Spleen (tissue), 7 donors: ENCODE measurements at regions not wholly inside any gene's neighbourhood (a gene's known extent, or its start where the extent isn't known, plus 50 kb on each side); places are given as distances from the start of the nearest gene placed in this dataset.

Experiments
- CTCF ChIP-seq, 11 experiments: fragments of 200-600 bp in 7 of 11; fragments of 450-650 bp in 4 of 11; sonication (generic) in 4 of 11; IDR thresholded peaks in 8 of 11; conservative IDR thresholded peaks in 3 of 11; 1 replicate in 7 of 11; 2 replicates in 4 of 11; pipeline versions ENCODE4 v1.4.0 to v1.8.0; 2016 to 2021; ENCODE audit warnings: antibody characterized with exemption in 11 of 11, inconsistent platforms in 4 of 11, mild to moderate bottlenecking in 1 of 11
- POLR2A ChIP-seq, 3 donors: fragments of 450-650 bp; IDR thresholded peaks; one replicate each; pipeline ENCODE4 v1.5.1; 2017; ENCODE audit warnings: antibody characterized with exemption in 3 of 3, mild to moderate bottlenecking in 1 of 3
- POLR2AphosphoS5 ChIP-seq, 3 donors: sonication (generic); formaldehyde crosslinking; IDR thresholded peaks; one replicate each; pipeline ENCODE4 v1.5.1; 2017; ENCODE audit warnings: antibody characterized with exemption in 3 of 3
- donor health status: DM: no; HTN: no; CAD: no; lungs with moderate emphysema.
- donor health status: DM: no; HTN: no; CAD: no.
- donor health status: DM: no; HTN: no; CAD: no.

GRCh38 chr4:103370336-103370735 is 172.2 kb upstream of the CENPE start:
- TF ChIP-seq CTCF (IDR thresholded peaks at IDR 0.05 in 8 of 11, conservative IDR thresholded peaks at IDR 0.05 in 3 of 11): no peak
- TF ChIP-seq POLR2AphosphoS5 (IDR thresholded peaks at IDR 0.05): no peak
- no peak for TF ChIP-seq POLR2A (IDR thresholded peaks at IDR 0.05)
